Vagina (tissue), 2 donors: ENCODE measurements at regions not wholly inside any gene's neighbourhood (a gene's known extent, or its start where the extent isn't known, plus 50 kb on each side); places are given as distances from the start of the nearest gene placed in this dataset.

Experiments
- POLR2A ChIP-seq, 2 donors: fragments of 450-650 bp; IDR thresholded peaks; one replicate each; pipeline ENCODE4 v1.6.1; 2017; ENCODE audit warnings: antibody characterized with exemption in 2 of 2, mild to moderate bottlenecking in 2 of 2, moderate library complexity in 2 of 2
- TF ChIP-seq, protein P1 (sequence below), 3 experiments: fragments of 450-650 bp in 2 of 3; fragments of 200-600 bp in 1 of 3; sonication (generic) in 1 of 3; IDR thresholded peaks; one replicate each; pipeline ENCODE4 v1.5.1; 2017 to 2019; ENCODE audit warnings: antibody characterized with exemption in 3 of 3, mild to moderate bottlenecking in 2 of 3, moderate library complexity in 2 of 3

DNA sequence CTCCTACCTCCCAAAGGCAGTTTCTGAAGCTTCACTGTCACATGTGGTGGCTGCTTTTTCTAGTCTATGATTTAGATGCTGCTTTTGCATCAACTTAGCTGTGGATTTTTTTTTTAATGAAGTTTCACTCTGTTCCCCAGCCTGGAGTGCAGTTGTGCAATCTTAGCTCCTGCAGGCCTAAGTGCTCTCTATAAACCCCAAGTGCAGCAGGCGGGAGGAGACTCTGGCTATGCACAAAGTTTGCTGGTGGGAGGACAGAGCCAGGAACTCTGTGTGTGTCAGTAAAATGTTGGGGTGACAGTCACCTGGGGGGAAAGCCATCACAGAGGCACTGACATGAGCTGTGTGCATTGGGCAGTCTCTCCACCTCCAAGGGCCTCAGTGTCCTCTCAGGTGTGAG lies 138.8 kb upstream of the FAM20C start:
- TF ChIP-seq, protein P1, sequence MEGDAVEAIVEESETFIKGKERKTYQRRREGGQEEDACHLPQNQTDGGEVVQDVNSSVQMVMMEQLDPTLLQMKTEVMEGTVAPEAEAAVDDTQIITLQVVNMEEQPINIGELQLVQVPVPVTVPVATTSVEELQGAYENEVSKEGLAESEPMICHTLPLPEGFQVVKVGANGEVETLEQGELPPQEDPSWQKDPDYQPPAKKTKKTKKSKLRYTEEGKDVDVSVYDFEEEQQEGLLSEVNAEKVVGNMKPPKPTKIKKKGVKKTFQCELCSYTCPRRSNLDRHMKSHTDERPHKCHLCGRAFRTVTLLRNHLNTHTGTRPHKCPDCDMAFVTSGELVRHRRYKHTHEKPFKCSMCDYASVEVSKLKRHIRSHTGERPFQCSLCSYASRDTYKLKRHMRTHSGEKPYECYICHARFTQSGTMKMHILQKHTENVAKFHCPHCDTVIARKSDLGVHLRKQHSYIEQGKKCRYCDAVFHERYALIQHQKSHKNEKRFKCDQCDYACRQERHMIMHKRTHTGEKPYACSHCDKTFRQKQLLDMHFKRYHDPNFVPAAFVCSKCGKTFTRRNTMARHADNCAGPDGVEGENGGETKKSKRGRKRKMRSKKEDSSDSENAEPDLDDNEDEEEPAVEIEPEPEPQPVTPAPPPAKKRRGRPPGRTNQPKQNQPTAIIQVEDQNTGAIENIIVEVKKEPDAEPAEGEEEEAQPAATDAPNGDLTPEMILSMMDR (IDR thresholded peaks at IDR 0.05), result no peak
- TF ChIP-seq POLR2A (IDR thresholded peaks at IDR 0.05), result no peak
